ENCODE measurements at regions not wholly inside any gene's neighbourhood (a gene's known extent, or its start where the extent isn't known, plus 50 kb on each side); places are given as distances from the start of the nearest gene placed in this dataset.

DNA sequence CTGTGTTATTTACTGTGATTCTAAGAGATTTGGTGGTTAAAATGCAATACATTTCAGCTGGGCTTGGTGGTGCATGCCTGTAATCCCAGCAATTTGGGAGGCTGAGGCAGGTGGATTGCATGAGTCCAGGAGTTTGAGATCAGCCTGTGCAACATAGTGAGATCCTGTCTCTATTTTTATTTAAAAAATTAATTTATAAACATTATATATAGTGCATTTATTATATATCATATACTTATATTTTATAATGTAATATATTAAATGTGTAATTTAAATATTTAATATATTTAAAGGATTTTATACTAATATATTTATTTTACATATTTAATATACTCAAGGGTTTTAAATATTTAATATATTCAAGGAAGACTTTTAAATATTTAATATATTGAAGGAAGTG is 402.8 kb upstream of the PCDH15 start:
- no peak for TF ChIP-seq OSR1 (CRISPR knock-in tag; IDR thresholded peaks at IDR 0.05)
- no peak for TF ChIP-seq ZC3H10 (CRISPR knock-in tag; IDR thresholded peaks at IDR 0.05)
- TF ChIP-seq, protein P1, sequence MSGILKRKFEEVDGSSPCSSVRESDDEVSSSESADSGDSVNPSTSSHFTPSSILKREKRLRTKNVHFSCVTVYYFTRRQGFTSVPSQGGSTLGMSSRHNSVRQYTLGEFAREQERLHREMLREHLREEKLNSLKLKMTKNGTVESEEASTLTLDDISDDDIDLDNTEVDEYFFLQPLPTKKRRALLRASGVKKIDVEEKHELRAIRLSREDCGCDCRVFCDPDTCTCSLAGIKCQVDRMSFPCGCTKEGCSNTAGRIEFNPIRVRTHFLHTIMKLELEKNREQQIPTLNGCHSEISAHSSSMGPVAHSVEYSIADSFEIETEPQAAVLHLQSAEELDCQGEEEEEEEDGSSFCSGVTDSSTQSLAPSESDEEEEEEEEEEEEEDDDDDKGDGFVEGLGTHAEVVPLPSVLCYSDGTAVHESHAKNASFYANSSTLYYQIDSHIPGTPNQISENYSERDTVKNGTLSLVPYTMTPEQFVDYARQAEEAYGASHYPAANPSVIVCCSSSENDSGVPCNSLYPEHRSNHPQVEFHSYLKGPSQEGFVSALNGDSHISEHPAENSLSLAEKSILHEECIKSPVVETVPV (CRISPR knock-in tag; IDR thresholded peaks at IDR 0.05), result no peak
- no peak for TF ChIP-seq ZNF70 (CRISPR knock-in tag; IDR thresholded peaks at IDR 0.05)
- no peak for TF ChIP-seq RARB (CRISPR knock-in tag; IDR thresholded peaks at IDR 0.05)
- TF ChIP-seq BACH2 (CRISPR knock-in tag; IDR thresholded peaks at IDR 0.05; ENCODE audit: borderline replicate concordance), result no peak
